ENCODE measurements at regions not wholly inside any gene's neighbourhood (a gene's known extent, or its start where the extent isn't known, plus 50 kb on each side); places are given as distances from the start of the nearest gene placed in this dataset.

DNA sequence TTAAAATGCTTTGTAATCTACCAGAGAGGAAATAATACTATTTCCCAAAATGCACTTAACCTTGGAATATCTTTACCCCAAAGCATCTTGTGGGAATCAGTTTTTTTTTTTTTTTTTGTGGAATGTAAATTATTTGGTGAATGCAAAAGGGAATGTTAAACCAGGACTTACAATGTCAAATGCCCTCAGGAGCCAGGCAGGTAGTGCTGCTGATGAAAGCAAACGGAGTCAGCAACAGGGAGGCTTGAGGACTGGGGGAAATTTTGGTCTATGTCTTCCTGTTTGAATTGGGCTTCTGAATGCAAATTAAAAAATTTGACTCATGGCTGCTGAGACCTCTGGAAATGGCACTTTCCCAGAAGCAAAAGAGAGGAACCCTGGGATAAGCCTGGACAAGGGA lies 96.5 kb upstream of the NLRP1 start:
- peak overlapping the region; percentile 88 for H3K27ac Mint-ChIP-seq
- DNase-seq (ENCODE audit: low spot score) (no peak), ATAC-seq (peak; percentile 59)
- POLR2A ChIA-PET: no interaction called here
- no peak overlapping the region for H3K4me3 Mint-ChIP-seq
- CTCF ChIA-PET: no interaction called here
- TF ChIP-seq NFATC4 (CRISPR knock-in tag; IDR thresholded peaks at IDR 0.05) (no peak), MYBL2 (CRISPR knock-in tag; IDR thresholded peaks at IDR 0.05) (no peak), ZNF416 (CRISPR knock-in tag; IDR thresholded peaks at IDR 0.05) (no peak), ZSCAN18 (CRISPR knock-in tag; IDR thresholded peaks at IDR 0.05) (no peak), ZNF232 (CRISPR knock-in tag; IDR thresholded peaks at IDR 0.05) (no peak)
- TF ChIP-seq, protein P1, sequence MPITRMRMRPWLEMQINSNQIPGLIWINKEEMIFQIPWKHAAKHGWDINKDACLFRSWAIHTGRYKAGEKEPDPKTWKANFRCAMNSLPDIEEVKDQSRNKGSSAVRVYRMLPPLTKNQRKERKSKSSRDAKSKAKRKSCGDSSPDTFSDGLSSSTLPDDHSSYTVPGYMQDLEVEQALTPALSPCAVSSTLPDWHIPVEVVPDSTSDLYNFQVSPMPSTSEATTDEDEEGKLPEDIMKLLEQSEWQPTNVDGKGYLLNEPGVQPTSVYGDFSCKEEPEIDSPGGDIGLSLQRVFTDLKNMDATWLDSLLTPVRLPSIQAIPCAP (CRISPR knock-in tag; IDR thresholded peaks at IDR 0.05): no peak
- no peaks in the 10 kb centered on the region for H3K36me3 Mint-ChIP-seq
- H3K4me1 Mint-ChIP-seq: peaks cover 24% of the 10 kb centered on the region
- peaks cover 3% of the 10 kb centered on the region; the same call in 1 of the 2 replicates for H3K27me3 Mint-ChIP-seq (ENCODE audit: low read depth)
- H3K9me3 Mint-ChIP-seq: peaks cover 17% of the 10 kb centered on the region

- Mint-ChIP-seq H3K27ac (no peak overlapping the region), H3K9me3 (peaks cover 17% of the 10 kb centered on the region), H3K4me1 (peaks cover 20% of the 10 kb centered on the region), H3K4me3 (no peak overlapping the region), H3K27me3 (ENCODE audit: low read depth) (peaks cover 3% of the 10 kb centered on the region; the same call in 1 of the 2 replicates), H3K36me3 (no peaks in the 10 kb centered on the region)
- ATAC-seq (peak; percentile 56), DNase-seq (ENCODE audit: low spot score) (no peak)
- ChIA-PET CTCF (interaction anchor here (0.6 to 0.7 kb wide), 2 partner anchors 133 to 558 kb away, joined by 3 to 5 read pairs; no protein-coding TSS in a partner anchor), POLR2A (interaction anchor here (0.6 kb wide), 1 partner anchor 530 kb away, joined by 3 read pairs; no protein-coding TSS in a partner anchor)
- TF ChIP-seq ZBTB21 (CRISPR knock-in tag; IDR thresholded peaks at IDR 0.05; ENCODE audit: borderline replicate concordance): no peak
- TF ChIP-seq ZNF281 (CRISPR knock-in tag; IDR thresholded peaks at IDR 0.05): no peak
- no peak for TF ChIP-seq CBFB (CRISPR knock-in tag; IDR thresholded peaks at IDR 0.05; ENCODE audit: low read depth)
- TF ChIP-seq ZNF671 (CRISPR knock-in tag; IDR thresholded peaks at IDR 0.05): no peak
- no peak for TF ChIP-seq FOXP1 (CRISPR knock-in tag; IDR thresholded peaks at IDR 0.05; ENCODE audit: borderline replicate concordance)
- TF ChIP-seq CREB1 (CRISPR knock-in tag; IDR thresholded peaks at IDR 0.05): no peak
- no peak for TF ChIP-seq GTF2I (CRISPR knock-in tag; conservative IDR thresholded peaks at IDR 0.05)
- no peak for TF ChIP-seq ZSCAN18 (CRISPR knock-in tag; IDR thresholded peaks at IDR 0.05)
- TF ChIP-seq TP53 (CRISPR knock-in tag; IDR thresholded peaks at IDR 0.05): no peak
- TF ChIP-seq ZBTB43 (CRISPR knock-in tag; IDR thresholded peaks at IDR 0.05): no peak
- TF ChIP-seq MAX (CRISPR knock-in tag; IDR thresholded peaks at IDR 0.05): no peak
- TF ChIP-seq, protein P2, sequence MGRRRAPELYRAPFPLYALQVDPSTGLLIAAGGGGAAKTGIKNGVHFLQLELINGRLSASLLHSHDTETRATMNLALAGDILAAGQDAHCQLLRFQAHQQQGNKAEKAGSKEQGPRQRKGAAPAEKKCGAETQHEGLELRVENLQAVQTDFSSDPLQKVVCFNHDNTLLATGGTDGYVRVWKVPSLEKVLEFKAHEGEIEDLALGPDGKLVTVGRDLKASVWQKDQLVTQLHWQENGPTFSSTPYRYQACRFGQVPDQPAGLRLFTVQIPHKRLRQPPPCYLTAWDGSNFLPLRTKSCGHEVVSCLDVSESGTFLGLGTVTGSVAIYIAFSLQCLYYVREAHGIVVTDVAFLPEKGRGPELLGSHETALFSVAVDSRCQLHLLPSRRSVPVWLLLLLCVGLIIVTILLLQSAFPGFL (CRISPR knock-in tag; IDR thresholded peaks at IDR 0.05; ENCODE audit: borderline replicate concordance): no peak
- TF ChIP-seq SMAD4 (CRISPR knock-in tag; IDR thresholded peaks at IDR 0.05): no peak
- TF ChIP-seq MXD4 (CRISPR knock-in tag; IDR thresholded peaks at IDR 0.05; ENCODE audit: borderline replicate concordance): no peak
- TF ChIP-seq USF2 (CRISPR knock-in tag; IDR thresholded peaks at IDR 0.05): no peak
- TF ChIP-seq, protein P3, sequence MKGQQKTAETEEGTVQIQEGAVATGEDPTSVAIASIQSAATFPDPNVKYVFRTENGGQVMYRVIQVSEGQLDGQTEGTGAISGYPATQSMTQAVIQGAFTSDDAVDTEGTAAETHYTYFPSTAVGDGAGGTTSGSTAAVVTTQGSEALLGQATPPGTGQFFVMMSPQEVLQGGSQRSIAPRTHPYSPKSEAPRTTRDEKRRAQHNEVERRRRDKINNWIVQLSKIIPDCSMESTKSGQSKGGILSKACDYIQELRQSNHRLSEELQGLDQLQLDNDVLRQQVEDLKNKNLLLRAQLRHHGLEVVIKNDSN (CRISPR knock-in tag; IDR thresholded peaks at IDR 0.05): no peak
- no peak for TF ChIP-seq ZNF138 (CRISPR knock-in tag; conservative IDR thresholded peaks at IDR 0.05)
These were observed 98.9 kb upstream of the NLRP1 start for GRCh38 chr17:5683241-5683640.
